Nucleus accumbens (tissue), 56 donors: ENCODE measurements at regions not wholly inside any gene's neighbourhood (a gene's known extent, or its start where the extent isn't known, plus 50 kb on each side); places are given as distances from the start of the nearest gene placed in this dataset.
A peak's percentile ranks its signal among the peaks of the same experiment; 100 is the strongest.

Experiments
- DNase-seq, 56 donors: peaks; one replicate each; lab custom pipeline; 2025; lab: John Stamatoyannopoulos, UW

DNA sequence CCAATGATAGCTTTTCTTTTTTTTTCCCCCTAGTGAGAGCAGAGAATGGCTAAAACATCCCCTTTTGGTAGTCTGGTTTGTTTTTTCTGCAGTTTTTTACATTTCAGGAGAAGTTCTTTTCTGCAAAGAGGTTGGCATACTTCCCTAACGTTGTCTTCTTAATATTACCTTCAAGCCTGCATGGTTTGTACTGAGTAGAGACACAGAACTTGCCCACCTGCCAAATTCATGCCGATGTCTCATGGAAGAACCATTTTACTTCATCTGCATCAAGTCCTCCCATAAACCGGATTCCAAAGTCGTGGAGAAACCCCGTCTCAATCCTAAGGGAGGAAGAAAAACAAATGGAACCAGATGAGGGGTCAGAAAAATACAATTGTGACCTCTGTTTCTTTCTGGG, 89.7 kb downstream of the SHOX start:
- DNase-seq = no peak

DNA sequence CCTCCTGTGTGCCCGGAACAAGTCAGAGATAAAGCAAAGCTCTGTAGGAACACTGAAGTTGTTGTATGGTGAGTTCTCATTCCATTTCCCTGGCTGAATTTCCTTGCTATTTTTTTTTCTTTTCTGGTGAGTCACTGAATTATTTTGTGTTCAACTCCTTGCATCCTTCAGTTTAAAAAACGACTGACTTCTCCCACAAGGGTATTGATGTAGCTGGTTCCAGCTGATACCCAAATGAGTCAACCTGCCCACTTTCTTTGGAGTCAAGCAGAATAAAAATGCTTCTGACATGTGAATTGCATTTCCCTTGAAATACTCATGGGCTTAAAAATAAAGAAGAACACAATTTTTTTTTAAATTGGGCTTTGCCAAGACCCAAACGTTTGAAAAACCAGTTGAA, 85.5 kb downstream of the SHOX start:
- peak in 6 of 56 donors; percentile 2 to 30 (median 8) for DNase-seq

DNA sequence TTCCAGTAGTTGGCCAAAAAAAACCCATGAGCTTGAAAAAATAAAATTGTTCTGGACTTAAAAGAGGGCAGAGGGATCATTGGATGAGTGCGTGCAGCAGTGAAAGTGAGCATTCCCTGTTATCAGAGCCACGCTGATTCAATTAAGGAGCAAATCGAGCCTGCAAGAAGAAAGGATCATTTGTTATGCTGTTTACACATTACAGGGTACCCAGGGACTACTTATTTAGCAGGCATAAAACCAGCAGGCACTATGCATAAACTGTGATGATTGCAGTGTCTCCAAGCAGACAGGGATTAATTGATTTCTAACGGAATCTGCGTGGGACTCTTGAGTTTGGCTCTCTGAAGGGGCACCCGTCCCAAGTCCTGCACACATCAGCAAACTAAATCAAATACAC, 83.5 kb downstream of the SHOX start:
- DNase-seq = no peak
